ENCODE measurements at regions not wholly inside any gene's neighbourhood (a gene's known extent, or its start where the extent isn't known, plus 50 kb on each side); places are given as distances from the start of the nearest gene placed in this dataset.

DNA sequence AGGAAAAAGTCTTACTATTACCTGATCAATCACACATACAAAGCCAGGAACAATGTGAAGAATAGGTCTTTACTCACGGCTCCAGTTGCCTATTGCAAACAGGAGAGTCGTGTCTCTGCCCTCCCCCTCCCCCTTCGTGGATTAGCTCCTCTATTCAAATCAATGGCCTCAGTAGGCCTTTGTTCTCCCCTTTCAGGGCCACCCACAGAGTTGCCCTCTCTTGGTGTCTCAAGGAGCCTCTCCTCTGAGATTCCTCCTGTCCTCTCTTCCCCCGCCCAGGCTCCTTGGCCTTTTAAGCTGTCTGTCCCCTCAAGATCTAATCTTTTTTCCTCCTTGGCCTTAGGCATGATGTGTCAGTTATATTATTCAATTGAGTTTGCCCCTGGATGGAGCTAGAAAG is 107.2 kb upstream of the NALF2 start:
- no peaks in the 10 kb centered on the region for H3K36me3 Mint-ChIP-seq (ENCODE audit: low read depth)
- TF ChIP-seq, protein P1, sequence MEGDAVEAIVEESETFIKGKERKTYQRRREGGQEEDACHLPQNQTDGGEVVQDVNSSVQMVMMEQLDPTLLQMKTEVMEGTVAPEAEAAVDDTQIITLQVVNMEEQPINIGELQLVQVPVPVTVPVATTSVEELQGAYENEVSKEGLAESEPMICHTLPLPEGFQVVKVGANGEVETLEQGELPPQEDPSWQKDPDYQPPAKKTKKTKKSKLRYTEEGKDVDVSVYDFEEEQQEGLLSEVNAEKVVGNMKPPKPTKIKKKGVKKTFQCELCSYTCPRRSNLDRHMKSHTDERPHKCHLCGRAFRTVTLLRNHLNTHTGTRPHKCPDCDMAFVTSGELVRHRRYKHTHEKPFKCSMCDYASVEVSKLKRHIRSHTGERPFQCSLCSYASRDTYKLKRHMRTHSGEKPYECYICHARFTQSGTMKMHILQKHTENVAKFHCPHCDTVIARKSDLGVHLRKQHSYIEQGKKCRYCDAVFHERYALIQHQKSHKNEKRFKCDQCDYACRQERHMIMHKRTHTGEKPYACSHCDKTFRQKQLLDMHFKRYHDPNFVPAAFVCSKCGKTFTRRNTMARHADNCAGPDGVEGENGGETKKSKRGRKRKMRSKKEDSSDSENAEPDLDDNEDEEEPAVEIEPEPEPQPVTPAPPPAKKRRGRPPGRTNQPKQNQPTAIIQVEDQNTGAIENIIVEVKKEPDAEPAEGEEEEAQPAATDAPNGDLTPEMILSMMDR (IDR thresholded peaks at IDR 0.05): no peak
- ATAC-seq (ENCODE audit: poor library complexity) (no peak), DNase-seq (no peak)
- Histone ChIP-seq H3K36me3 (ENCODE audit: insufficient read depth, low read length) (no peaks in the 10 kb centered on the region), H3K9me3 (ENCODE audit: control insufficient read depth in 1 of 2, insufficient read depth in 1 of 2, low read length in 2 of 2) (no peaks in the 10 kb centered on the region), H3K4me3 (ENCODE audit: low read length) (no peak overlapping the region), H3K27ac (ENCODE audit: low read depth in 1 of 2, low read length in 2 of 2) (no peak overlapping the region), H3K27me3 (ENCODE audit: control insufficient read depth in 1 of 2, insufficient read depth in 2 of 2, low read length in 2 of 2) (no peaks in the 10 kb centered on the region), H3K4me1 (ENCODE audit: insufficient read depth, low read length) (no peaks in the 10 kb centered on the region)
- H3K27me3 Mint-ChIP-seq: no peaks in the 10 kb centered on the region
- no peak overlapping the region for H3K4me3 Mint-ChIP-seq
- no peaks in the 10 kb centered on the region for H3K9me3 Mint-ChIP-seq
- ChIA-PET POLR2A (no interaction called here), CTCF (no interaction called here)
- intact Hi-C loops (cut with DNase I, micrococcal nuclease): no loop called here
- H3K27ac Mint-ChIP-seq: no peak overlapping the region
- H3K4me1 Mint-ChIP-seq (ENCODE audit: low read depth): no peaks in the 10 kb centered on the region

DNA sequence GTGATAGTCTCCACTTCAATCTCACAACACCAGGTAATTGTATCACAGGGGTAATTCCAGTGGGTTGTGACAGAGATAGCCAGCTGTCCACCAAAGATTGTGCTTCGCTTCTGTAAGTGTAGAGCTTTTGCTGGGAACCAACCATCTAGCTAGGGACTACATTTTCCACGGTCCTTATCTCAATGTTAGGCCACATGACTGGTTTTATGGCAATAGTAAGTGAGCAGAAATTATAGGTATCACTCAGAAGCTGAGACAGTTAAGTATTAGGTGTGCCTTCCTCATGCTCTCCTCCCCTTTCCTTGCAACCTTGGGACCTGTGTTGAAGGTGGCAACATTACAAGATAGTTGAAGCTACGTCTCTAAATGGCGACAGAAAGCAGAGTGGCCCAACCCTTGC is 108.8 kb upstream of the NALF2 start:
- TF ChIP-seq, protein P1 (IDR thresholded peaks at IDR 0.05): no peak
- H3K27me3 Mint-ChIP-seq: no peaks in the 10 kb centered on the region
- DNase-seq: no peak
- H3K9me3 ChIP-seq (ENCODE audit: control insufficient read depth in 1 of 2, insufficient read depth in 1 of 2, low read length in 2 of 2): no peaks in the 10 kb centered on the region
- H3K4me1 ChIP-seq (ENCODE audit: insufficient read depth, low read length): no peaks in the 10 kb centered on the region
- H3K27ac ChIP-seq (ENCODE audit: low read depth in 1 of 2, low read length in 2 of 2): no peak overlapping the region
- no peak overlapping the region for H3K4me3 Mint-ChIP-seq
- H3K27me3 ChIP-seq (ENCODE audit: control insufficient read depth in 1 of 2, insufficient read depth in 2 of 2, low read length in 2 of 2): no peaks in the 10 kb centered on the region
- H3K9me3 Mint-ChIP-seq: no peaks in the 10 kb centered on the region
- no peaks in the 10 kb centered on the region for H3K36me3 Mint-ChIP-seq (ENCODE audit: low read depth)
- ChIA-PET POLR2A (no interaction called here), CTCF (no interaction called here)
- no peaks in the 10 kb centered on the region for H3K4me1 Mint-ChIP-seq (ENCODE audit: low read depth)
- intact Hi-C loops (cut with DNase I, micrococcal nuclease): no loop called here
- H3K27ac Mint-ChIP-seq: no peak overlapping the region
- no peak overlapping the region for H3K4me3 ChIP-seq (ENCODE audit: low read length)
- ATAC-seq (ENCODE audit: poor library complexity): no peak
- no peaks in the 10 kb centered on the region for H3K36me3 ChIP-seq (ENCODE audit: insufficient read depth, low read length)

- no peak for ATAC-seq (ENCODE audit: poor library complexity)
- POLR2A ChIA-PET: no interaction called here
- intact Hi-C loops (cut with DNase I, micrococcal nuclease): loop anchor here in 1 of 2 experiments (5.0 kb wide), 2 partner anchors 562 to 657 kb away; partner anchors contain the start of gene EFNB1
These were observed 115.0 kb upstream of the NALF2 start for GRCh38 chrX:69389101-69389501.

More at GRCh38 chrX:69389101-69389501, 115.0 kb upstream of the NALF2 start:
- Mint-ChIP-seq H3K27ac (no peak overlapping the region), H3K9me3 (no peaks in the 10 kb centered on the region), H3K4me1 (ENCODE audit: low read depth) (no peaks in the 10 kb centered on the region), H3K4me3 (no peak overlapping the region), H3K36me3 (ENCODE audit: low read depth) (no peaks in the 10 kb centered on the region), H3K27me3 (no peaks in the 10 kb centered on the region)
- Histone ChIP-seq H3K9me3 (ENCODE audit: control insufficient read depth in 1 of 2, insufficient read depth in 1 of 2, low read length in 2 of 2) (no peaks in the 10 kb centered on the region), H3K4me3 (ENCODE audit: low read length) (no peak overlapping the region), H3K27ac (ENCODE audit: low read depth in 1 of 2, low read length in 2 of 2) (no peak overlapping the region), H3K4me1 (ENCODE audit: insufficient read depth, low read length) (no peaks in the 10 kb centered on the region), H3K27me3 (ENCODE audit: control insufficient read depth in 1 of 2, insufficient read depth in 2 of 2, low read length in 2 of 2) (no peaks in the 10 kb centered on the region), H3K36me3 (ENCODE audit: insufficient read depth, low read length) (no peaks in the 10 kb centered on the region)
- DNase-seq: no peak
- CTCF ChIA-PET: no interaction called here
- TF ChIP-seq, protein P1 (IDR thresholded peaks at IDR 0.05): no peak
